IMR-90 (cell line): ENCODE measurements at regions not wholly inside any gene's neighbourhood (a gene's known extent, or its start where the extent isn't known, plus 50 kb on each side); places are given as distances from the start of the nearest gene placed in this dataset.
"Not testable (repeated sequence)": the region's sequence is repeated elsewhere in the genome, so short reads cannot be mapped to it uniquely, and the experiment has no call there.

Source experiments
- ATAC-seq: fragments of 200-7000 bp; cut with Tn5 transposase; 2 replicates; pipeline ENCODE4 v1.9.1; 2020; ENCODE audit warnings: low read depth, mild to moderate bottlenecking, moderate library complexity
- BruUV-seq: library from RNA; stranded (reverse); fragments of 400-500 nt; replicated peaks from 2 replicates; lab custom pipeline; 2021; lab: Mats Ljungman, UMichigan
- CTCF ChIA-PET: fragments of 300-600 bp; formaldehyde crosslinking; extraction: SDS; loops from one replicate; lab custom pipeline; 2021; ENCODE audit warnings: antibody characterized with exemption; lab: Yijun Ruan, JAX
- POLR2A ChIA-PET: fragments of 300-600 bp; sonication (Branson Sonifier 250); formaldehyde crosslinking; loops from one replicate; lab custom pipeline; 2022; ENCODE audit warnings: antibody characterized with exemption; ENCODE audit not compliant: unreplicated experiment; lab: Charles Lee
- DNase-seq: peaks from one replicate; pipeline ENCODE4 v3.0.0; 2013
- H2AFZ ChIP-seq: replicated peaks from 2 replicates; pipeline ENCODE3; 2013; ENCODE audit warnings: low read length, mild to moderate bottlenecking; ENCODE audit not compliant: poor library complexity
- H2AK5ac ChIP-seq: 2 replicates; pipeline ENCODE4 v1.6.1; 2013; ENCODE audit warnings: low read depth, low read length, inconsistent platforms
- H2AK9ac ChIP-seq: replicated peaks from 2 replicates; pipeline ENCODE3; 2013; ENCODE audit warnings: mild to moderate bottlenecking, low read depth, low read length, moderate library complexity; ENCODE audit not compliant: poor library complexity
- H2BK120ac ChIP-seq: 2 replicates; pipeline ENCODE4 v1.6.1; 2013; ENCODE audit warnings: low read depth, low read length, inconsistent platforms
- H2BK15ac ChIP-seq: 3 replicates; pipeline ENCODE4 v1.6.1; 2013; ENCODE audit warnings: low read depth, low read length, inconsistent platforms
- H2BK20ac ChIP-seq: 2 replicates; pipeline ENCODE4 v1.6.1; 2013; ENCODE audit warnings: low read depth, mild to moderate bottlenecking, inconsistent platforms, low read length, moderate library complexity
- H2BK5ac ChIP-seq: 2 replicates; pipeline ENCODE4 v1.6.1; 2013; ENCODE audit warnings: mild to moderate bottlenecking, low read depth, low read length, inconsistent platforms; ENCODE audit not compliant: poor library complexity, severe bottlenecking
- H3K14ac ChIP-seq: replicated peaks from 2 replicates; pipeline ENCODE4 v1.6.1; 2013; ENCODE audit warnings: low read depth, low read length, inconsistent platforms
- H3K18ac ChIP-seq: 2 replicates; pipeline ENCODE4 v1.6.1; 2013; ENCODE audit warnings: low read depth, low read length, control low read depth
- H3K23ac ChIP-seq: 2 replicates; pipeline ENCODE4 v1.6.1; 2013; ENCODE audit warnings: low read depth, low read length, inconsistent platforms
- H3K27ac ChIP-seq: 2 replicates; pipeline ENCODE4 v1.5.1; 2013; ENCODE audit warnings: mild to moderate bottlenecking, control low read depth, low read length; ENCODE audit not compliant: insufficient read depth
- H3K27me3 ChIP-seq: 2 replicates; pipeline ENCODE4 v1.6.1; 2013; ENCODE audit warnings: low read length; ENCODE audit not compliant: control insufficient read depth, insufficient read depth
- H3K36me3 ChIP-seq: 2 replicates; pipeline ENCODE4 v1.6.1; 2013; ENCODE audit warnings: low read length, mixed read lengths; ENCODE audit not compliant: control insufficient read depth, insufficient read depth
- H3K4ac ChIP-seq: 2 replicates; pipeline ENCODE4 v1.6.1; 2013; ENCODE audit warnings: low read depth, low read length, inconsistent platforms
- H3K4me1 ChIP-seq: 2 replicates; pipeline ENCODE4 v1.6.1; 2013; ENCODE audit warnings: low read length, mixed read lengths; ENCODE audit not compliant: control insufficient read depth, insufficient read depth
- H3K4me2 ChIP-seq: 2 replicates; pipeline ENCODE4 v1.6.1; 2013; ENCODE audit warnings: low read depth, mild to moderate bottlenecking, control low read depth, low read length, moderate library complexity
- H3K4me3 ChIP-seq: 2 replicates; pipeline ENCODE4 v1.5.1; 2013; ENCODE audit warnings: low read depth, mild to moderate bottlenecking, control low read depth, low read length, moderate library complexity; ENCODE audit not compliant: insufficient read depth
- H3K56ac ChIP-seq: 2 replicates; pipeline ENCODE4 v1.6.1; 2013; ENCODE audit warnings: low read length, inconsistent platforms; ENCODE audit not compliant: insufficient read depth; ENCODE audit errors: extremely low read depth
- H3K79me1 ChIP-seq, 2 experiments: 2 replicates each; pipeline ENCODE4 v1.6.1; 2013; ENCODE audit warnings: low read length in 2 of 2, inconsistent platforms in 1 of 2, low read depth in 1 of 2
- H3K9ac ChIP-seq: 2 replicates; pipeline ENCODE4 v1.6.1; 2013; ENCODE audit warnings: low read depth, low read length, control low read depth
- H3K9me1 ChIP-seq: 2 replicates; pipeline ENCODE4 v1.6.1; 2013; ENCODE audit warnings: low read length, inconsistent platforms; ENCODE audit not compliant: insufficient read depth
- H3K9me3 ChIP-seq: 2 replicates; pipeline ENCODE4 v1.6.1; 2013; ENCODE audit warnings: low read length; ENCODE audit not compliant: control insufficient read depth, insufficient read depth
- H4K20me1 ChIP-seq: 2 replicates; pipeline ENCODE4 v1.6.1; 2013; ENCODE audit warnings: low read length, inconsistent platforms; ENCODE audit not compliant: insufficient read depth
- H4K5ac ChIP-seq: 2 replicates; pipeline ENCODE4 v1.6.1; 2013; ENCODE audit warnings: mild to moderate bottlenecking, low read depth, low read length, control low read depth
- H4K8ac ChIP-seq, 2 experiments: 2 replicates each; pipeline ENCODE4 v1.6.1; 2013; ENCODE audit warnings: low read depth in 2 of 2, low read length in 2 of 2, control low read depth in 1 of 2, inconsistent platforms in 1 of 2
- H4K91ac ChIP-seq: 2 replicates; pipeline ENCODE4 v1.6.1; 2013; ENCODE audit warnings: low read depth, low read length, inconsistent platforms; ENCODE audit not compliant: insufficient read depth
- ELK1 ChIP-seq: fragments of 150-350 bp; IDR thresholded peaks from 2 replicates; pipeline ENCODE4 v1.6.1; 2016; ENCODE audit warnings: low read depth, mild to moderate bottlenecking, low read length, moderate library complexity, borderline replicate concordance
- FOS ChIP-seq: fragments of 150-350 bp; IDR thresholded peaks from 2 replicates; pipeline ENCODE4 v1.6.1; 2016; ENCODE audit warnings: low read depth, low read length
- WGBS, 2 experiments: methylation state at CpG; one replicate each; pipeline versions ENCODE4 v1.1.5 to v1.1.7; 2013; ENCODE audit warnings: missing lambda C conversion rate in 2 of 2; ENCODE audit not compliant: insufficient read length in 1 of 2; ENCODE audit errors: extremely low coverage in 2 of 2; 5-methylcytosine and 5-hydroxymethylcytosine counted together
- dilution Hi-C: fragments of 300-500 bp; cut with HindIII; formaldehyde crosslinking; loops from one replicate; pipeline ENCODE4 v1.14.3; 2018; ENCODE audit warnings: low sequenced_read_pairs; ENCODE audit not compliant: unreplicated experiment
- in situ Hi-C: fragments of 300-500 bp; cut with MboI; formaldehyde crosslinking; loops from 3 replicates; pipeline ENCODE4 v1.14.3; 2019; ENCODE audit warnings: low sequenced_read_pairs, inconsistent platforms, mixed read lengths
- intact Hi-C: fragments of 100-400 bp; cut with micrococcal nuclease; formaldehyde crosslinking; loops from 2 replicates; pipeline ENCODE4 v1.10.0; 2022

- Histone ChIP-seq H3K4me1 (no peaks in the 10 kb centered on the region; the same call in 1 of the 2 replicates), H3K27me3 (no peaks in the 10 kb centered on the region), H4K20me1 (no peaks in the 10 kb centered on the region), H3K36me3 (no peaks in the 10 kb centered on the region), H3K4ac (peak overlapping the region; percentile 26; the same call in 1 of the 2 replicates), H3K9me1 (no peaks in the 10 kb centered on the region), H4K8ac (no peak overlapping the region), H2BK120ac (no peak overlapping the region), H4K91ac (no peak overlapping the region), H2BK20ac (peak overlapping the region; percentile 48; the same call in 1 of the 2 replicates), H2AFZ (no peak overlapping the region), H3K79me1 (no peaks in the 10 kb centered on the region), H4K5ac (no peak overlapping the region), H3K9me3 (peaks cover 3% of the 10 kb centered on the region; the same call in 1 of the 2 replicates), H3K23ac (no peak overlapping the region), H2BK5ac (no peak overlapping the region), H3K4me2 (no peak overlapping the region), H3K14ac (no peak overlapping the region; the same call in 1 of the 2 replicates), H3K9ac (no peak overlapping the region), H2AK5ac (no peak overlapping the region), H3K27ac (no peak overlapping the region), H2AK9ac (no peak overlapping the region), H3K18ac (no peak overlapping the region), H3K56ac (no peak overlapping the region), H2BK15ac (no peak overlapping the region), H3K4me3 (no peak overlapping the region)
- dilution Hi-C loops (no loop called here), intact Hi-C loops (no loop called here), in situ Hi-C loops (no loop called here)
- DNase-seq (peak; percentile 66), ATAC-seq (no peak)
- CTCF ChIA-PET = no interaction called here
- POLR2A ChIA-PET = no interaction called here
- BruUV-seq = no TSS peak
- WGBS, 2 experiments = 42% methylated on average over 3 of the region's 4 CpGs; no CpG with 5 or more reads in 1 of the 2 experiments
- TF ChIP-seq FOS (peak; percentile 59; the same call in 1 of the 2 replicates), ELK1 (no peak)
Measured at GRCh38 chr21:35159881-35160280, 110.8 kb upstream of the RUNX1 start.

- H3K4me3 ChIP-seq, dilution Hi-C loops, H2BK120ac ChIP-seq, H4K5ac ChIP-seq, H2BK5ac ChIP-seq, H3K18ac ChIP-seq, H2AK5ac ChIP-seq, H3K79me1 ChIP-seq, CTCF ChIA-PET, ATAC-seq, H3K4me1 ChIP-seq, H2AFZ ChIP-seq, H3K27ac ChIP-seq, H4K8ac ChIP-seq, BruUV-seq, H3K14ac ChIP-seq, H2AK9ac ChIP-seq, H3K4ac ChIP-seq, H3K36me3 ChIP-seq, H3K23ac ChIP-seq, intact Hi-C loops, H3K9ac ChIP-seq, H2BK15ac ChIP-seq, H4K20me1 ChIP-seq, H3K9me1 ChIP-seq, H3K56ac ChIP-seq, H3K4me2 ChIP-seq, H3K27me3 ChIP-seq, POLR2A ChIA-PET, H3K9me3 ChIP-seq, H2BK20ac ChIP-seq, H4K91ac ChIP-seq, in situ Hi-C loops: not testable (repeated sequence)
- DNase-seq = peak; percentile 45
- WGBS, 2 experiments = no CpG with 5 or more reads among the region's 1 CpG
Measured at GRCh38 chr21:35157374-35157773, 108.3 kb upstream of the RUNX1 start.
